ENCODE measurements at regions not wholly inside any gene's neighbourhood (a gene's known extent, or its start where the extent isn't known, plus 50 kb on each side); places are given as distances from the start of the nearest gene placed in this dataset.

DNA sequence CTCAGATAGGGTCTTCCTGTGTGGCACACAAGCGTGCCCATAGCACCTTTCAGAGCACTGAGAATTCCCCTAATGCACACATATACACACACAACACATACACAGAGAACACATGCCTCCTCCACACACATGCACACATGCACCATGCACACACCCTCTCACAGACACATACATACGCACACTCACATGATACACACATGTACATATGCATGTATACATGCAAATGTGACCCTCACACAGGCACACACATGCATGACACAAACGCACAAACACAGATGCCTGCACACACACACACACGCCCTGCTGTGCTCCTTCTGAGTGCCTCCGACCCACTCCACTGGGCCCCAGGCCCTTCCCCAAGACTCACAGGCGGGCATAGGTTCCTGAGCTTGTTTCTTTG is 251.0 kb downstream of the PTPRU start:
- 80 to 88% methylated on average over 2 to 5 of the region's 6 CpGs for WGBS, 2 donors (ENCODE audit: low coverage in 1 of 2)
- no peak for ATAC-seq
- Histone ChIP-seq H3K9me3 (no peaks in the 10 kb centered on the region), H3K27me3 (peaks cover 61% of the 10 kb centered on the region), H3K4me1 (no peaks in the 10 kb centered on the region), H3K4me3 (no peak overlapping the region), H3K27ac (no peak overlapping the region), H3K36me3 (no peaks in the 10 kb centered on the region)
- TF ChIP-seq POLR2A (IDR thresholded peaks at IDR 0.05) (no peak), POLR2AphosphoS5 (IDR thresholded peaks at IDR 0.05) (no peak), EP300 (IDR thresholded peaks at IDR 0.05) (no peak)
- TF ChIP-seq, protein P1, sequence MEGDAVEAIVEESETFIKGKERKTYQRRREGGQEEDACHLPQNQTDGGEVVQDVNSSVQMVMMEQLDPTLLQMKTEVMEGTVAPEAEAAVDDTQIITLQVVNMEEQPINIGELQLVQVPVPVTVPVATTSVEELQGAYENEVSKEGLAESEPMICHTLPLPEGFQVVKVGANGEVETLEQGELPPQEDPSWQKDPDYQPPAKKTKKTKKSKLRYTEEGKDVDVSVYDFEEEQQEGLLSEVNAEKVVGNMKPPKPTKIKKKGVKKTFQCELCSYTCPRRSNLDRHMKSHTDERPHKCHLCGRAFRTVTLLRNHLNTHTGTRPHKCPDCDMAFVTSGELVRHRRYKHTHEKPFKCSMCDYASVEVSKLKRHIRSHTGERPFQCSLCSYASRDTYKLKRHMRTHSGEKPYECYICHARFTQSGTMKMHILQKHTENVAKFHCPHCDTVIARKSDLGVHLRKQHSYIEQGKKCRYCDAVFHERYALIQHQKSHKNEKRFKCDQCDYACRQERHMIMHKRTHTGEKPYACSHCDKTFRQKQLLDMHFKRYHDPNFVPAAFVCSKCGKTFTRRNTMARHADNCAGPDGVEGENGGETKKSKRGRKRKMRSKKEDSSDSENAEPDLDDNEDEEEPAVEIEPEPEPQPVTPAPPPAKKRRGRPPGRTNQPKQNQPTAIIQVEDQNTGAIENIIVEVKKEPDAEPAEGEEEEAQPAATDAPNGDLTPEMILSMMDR (IDR thresholded peaks at IDR 0.05) = no peak

GRCh38 chr1:29485096-29485925 is 249.0 kb downstream of the PTPRU start:
- 71 to 82% methylated on average over 2 of the region's 5 CpGs for WGBS, 2 donors (ENCODE audit: low coverage in 1 of 2)
- H3K27ac ChIP-seq = no peak overlapping the region
- H3K27me3 ChIP-seq = peaks cover 66% of the 10 kb centered on the region
- H3K9me3 ChIP-seq = peaks cover 0 to 13% (median 0%) of the 10 kb centered on the region in 3 donors
- no peak for ATAC-seq
- H3K4me3 ChIP-seq = no peak overlapping the region
- TF ChIP-seq POLR2AphosphoS5 (IDR thresholded peaks at IDR 0.05) (no peak), EP300 (IDR thresholded peaks at IDR 0.05) (no peak), POLR2A (IDR thresholded peaks at IDR 0.05) (no peak)
- TF ChIP-seq, protein P1 (IDR thresholded peaks at IDR 0.05) = no peak
- H3K4me1 ChIP-seq = no peaks in the 10 kb centered on the region
- no peaks in the 10 kb centered on the region for H3K36me3 ChIP-seq

DNA sequence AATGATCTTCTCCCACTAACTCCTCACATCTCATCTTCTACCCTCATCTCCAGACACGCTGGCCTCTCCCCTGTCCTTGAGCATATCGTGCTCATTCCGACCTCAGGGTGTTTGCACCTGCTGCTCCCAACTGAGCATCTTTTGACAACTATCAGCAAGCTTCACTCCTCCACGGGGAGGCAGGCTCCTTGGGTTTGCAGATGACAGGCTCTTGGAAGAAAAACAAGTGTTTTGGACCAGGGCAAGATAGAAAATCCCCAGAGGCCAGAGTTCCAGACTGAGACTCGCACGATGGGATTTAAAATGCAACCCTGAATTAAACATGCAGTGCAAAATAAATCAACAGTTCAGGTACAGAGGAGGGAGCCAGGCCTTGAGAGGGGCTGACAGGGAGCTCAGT is 246.7 kb downstream of the PTPRU start:
- ATAC-seq = no peak
- 69 to 74% methylated on average over 2 to 3 of the region's 6 CpGs for WGBS, 2 donors (ENCODE audit: low coverage in 1 of 2)
- Histone ChIP-seq H3K36me3 (no peaks in the 10 kb centered on the region), H3K4me3 (no peak overlapping the region), H3K27me3 (peaks cover 71% of the 10 kb centered on the region), H3K9me3 (peaks cover 0 to 13% (median 0%) of the 10 kb centered on the region in 3 donors), H3K4me1 (no peaks in the 10 kb centered on the region), H3K27ac (no peak overlapping the region)
- TF ChIP-seq, protein P1 (IDR thresholded peaks at IDR 0.05) = no peak
- TF ChIP-seq POLR2AphosphoS5 (IDR thresholded peaks at IDR 0.05) (no peak), POLR2A (IDR thresholded peaks at IDR 0.05) (no peak), EP300 (IDR thresholded peaks at IDR 0.05) (no peak)

DNA sequence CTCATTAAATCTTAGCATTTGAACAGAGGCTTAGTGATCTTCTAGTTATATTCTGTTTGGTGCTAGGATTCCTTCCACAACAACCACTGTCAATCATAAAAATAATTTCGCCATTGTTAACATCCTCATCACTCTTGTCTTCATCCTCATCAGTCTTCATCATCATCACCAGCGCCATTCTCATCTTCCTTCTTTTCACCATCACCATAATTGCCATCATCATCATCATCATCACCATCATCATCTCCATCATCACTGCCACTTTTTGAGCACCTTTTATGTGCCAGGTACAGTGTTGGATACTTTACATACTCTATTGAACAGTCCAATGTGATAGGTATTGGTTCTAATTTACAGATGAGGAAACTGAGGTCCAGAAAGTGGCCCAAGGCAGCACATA is 245.7 kb downstream of the PTPRU start:
- no peaks in the 10 kb centered on the region for H3K36me3 ChIP-seq
- no peaks in the 10 kb centered on the region for H3K4me1 ChIP-seq
- no peak for ATAC-seq
- WGBS, 2 donors (ENCODE audit: low coverage in 1 of 2) = 83 to 100% methylated on average over 1 to 2 of the region's 2 CpGs
- TF ChIP-seq, protein P1 (IDR thresholded peaks at IDR 0.05) = no peak
- TF ChIP-seq POLR2AphosphoS5 (IDR thresholded peaks at IDR 0.05) = no peak
- TF ChIP-seq POLR2A (IDR thresholded peaks at IDR 0.05) = no peak
- no peak for TF ChIP-seq EP300 (IDR thresholded peaks at IDR 0.05)
- no peak overlapping the region for H3K27ac ChIP-seq
- H3K27me3 ChIP-seq = peaks cover 72% of the 10 kb centered on the region
- peaks cover 0 to 13% (median 0%) of the 10 kb centered on the region in 3 donors for H3K9me3 ChIP-seq
- no peak overlapping the region for H3K4me3 ChIP-seq

- Histone ChIP-seq H3K4me3 (no peak overlapping the region), H3K9me3 (peaks cover 0 to 13% (median 0%) of the 10 kb centered on the region in 3 donors), H3K27ac (no peak overlapping the region), H3K4me1 (no peaks in the 10 kb centered on the region), H3K27me3 (peaks cover 73% of the 10 kb centered on the region), H3K36me3 (no peaks in the 10 kb centered on the region)
- WGBS, 2 donors (ENCODE audit: low coverage in 1 of 2) = 0 to 33% methylated on average over 1 to 2 of the region's 5 CpGs
- TF ChIP-seq POLR2A (IDR thresholded peaks at IDR 0.05) (no peak), EP300 (IDR thresholded peaks at IDR 0.05) (no peak)
- ATAC-seq = no peak
Measured at GRCh38 chr1:29481031-29481430, 244.7 kb downstream of the PTPRU start.
